ENCODE measurements at regions not wholly inside any gene's neighbourhood (a gene's known extent, or its start where the extent isn't known, plus 50 kb on each side); places are given as distances from the start of the nearest gene placed in this dataset.

- no peak for TF ChIP-seq TP53 (CRISPR knock-in tag; IDR thresholded peaks at IDR 0.05)
- TF ChIP-seq POLR2A (IDR thresholded peaks at IDR 0.05; ENCODE audit: low read length) = no peak
- TF ChIP-seq MAX (IDR thresholded peaks at IDR 0.05) = no peak
- TF ChIP-seq RFX5 (IDR thresholded peaks at IDR 0.05) = no peak
- TF ChIP-seq CTCF (IDR thresholded peaks at IDR 0.05) = no peak
- TF ChIP-seq REST (IDR thresholded peaks at IDR 0.05) = no peak
- no peak for TF ChIP-seq ZSCAN20 (CRISPR knock-in tag; IDR thresholded peaks at IDR 0.05)
- no peak for TF ChIP-seq BHLHE40 (IDR thresholded peaks at IDR 0.05; ENCODE audit: low read depth, low read length)
- TF ChIP-seq HEYL (CRISPR knock-in tag; IDR thresholded peaks at IDR 0.05) = no peak
- TF ChIP-seq JUNB (IDR thresholded peaks at IDR 0.05) = no peak
- TF ChIP-seq NR3C1 (IDR thresholded peaks at IDR 0.05) = no peak
- no peak for TF ChIP-seq CEBPB (IDR thresholded peaks at IDR 0.05)
- TF ChIP-seq HMGXB4 (CRISPR knock-in tag; IDR thresholded peaks at IDR 0.05; ENCODE audit: borderline replicate concordance) = no peak
Measured at GRCh38 chr14:29069228-29069627, 302.6 kb downstream of the FOXG1 start.

Measured in A549 (cell line).